NCI-H748 (cell line): ENCODE measurements at regions not wholly inside any gene's neighbourhood (a gene's known extent, or its start where the extent isn't known, plus 50 kb on each side); places are given as distances from the start of the nearest gene placed in this dataset.
"Not testable (repeated sequence)": the region's sequence is repeated elsewhere in the genome, so short reads cannot be mapped to it uniquely, and the experiment has no call there.

ENCODE experiments used
- DNase-seq: peaks from one replicate; lab custom pipeline; 2025; ENCODE audit not compliant: unreplicated experiment; lab: John Stamatoyannopoulos, UW

- DNase-seq, result not testable (repeated sequence)
These were observed 67.3 kb upstream of the EZR start for GRCh38 chr6:158886346-158886977.

DNA sequence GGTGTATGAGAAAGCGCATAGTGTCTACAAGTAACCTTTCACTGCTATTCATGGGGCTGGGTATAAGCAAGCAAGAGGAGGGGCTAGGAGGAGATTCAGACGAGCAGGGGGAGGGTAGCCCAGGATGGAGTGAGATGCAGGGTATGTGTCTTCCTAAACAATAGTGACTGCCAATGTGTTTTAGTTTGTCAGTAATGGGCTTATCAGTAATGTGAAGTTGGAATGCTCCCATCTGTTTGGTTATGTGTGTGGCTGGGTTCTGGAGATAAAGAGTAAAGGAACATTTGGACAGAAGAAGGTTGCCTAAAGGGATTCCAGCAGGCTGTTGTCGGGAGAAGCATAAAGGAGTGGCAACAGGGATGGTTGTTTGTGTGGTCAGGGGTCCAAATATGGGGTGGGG lies 62.7 kb upstream of the EZR start:
- not testable (repeated sequence) for DNase-seq

GRCh38 chr6:158881276-158881675 lies 62.1 kb upstream of the EZR start:
- not testable (repeated sequence) for DNase-seq

DNA sequence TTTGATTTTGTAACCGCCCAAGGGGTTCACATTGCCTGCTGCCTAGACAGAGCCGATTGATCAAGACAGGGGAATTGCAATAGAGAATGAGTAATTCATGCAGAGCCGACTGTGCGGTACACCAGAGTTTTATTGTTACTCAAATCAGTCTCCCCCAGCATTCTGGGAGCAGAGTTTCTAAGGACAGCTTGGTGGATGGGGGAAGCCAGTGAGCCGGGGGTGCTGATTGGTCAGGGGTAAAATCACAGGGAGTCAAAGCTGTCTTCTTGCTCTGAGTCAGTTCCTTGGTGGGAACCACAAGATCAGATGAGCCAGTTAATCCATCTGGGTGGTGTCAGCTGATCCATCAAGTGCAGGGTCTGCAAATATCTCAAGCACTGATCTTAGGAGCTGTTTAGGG lies 60.0 kb upstream of the EZR start:
- no peak for DNase-seq

- no peak for DNase-seq
These were observed 58.5 kb upstream of the EZR start for GRCh38 chr6:158877716-158878115.

DNA sequence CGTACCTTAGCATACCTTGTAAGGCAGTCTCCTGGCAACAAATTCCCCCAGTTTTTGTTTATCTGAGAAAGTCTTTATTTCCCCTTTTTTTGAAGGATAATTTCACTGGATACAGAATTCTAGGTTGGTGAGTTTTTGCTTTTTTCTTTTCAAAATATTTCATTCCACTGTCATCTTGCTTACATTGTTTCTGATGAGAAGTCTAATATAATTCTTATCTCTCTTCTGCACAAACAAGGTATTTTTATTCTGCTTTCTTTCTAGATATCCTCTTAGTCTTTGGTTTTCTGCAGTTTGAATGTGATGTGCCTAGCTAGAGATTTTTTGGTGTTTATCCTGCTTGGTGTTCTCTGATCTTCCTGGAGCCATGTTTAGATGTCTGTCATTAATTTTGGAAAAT lies 57.7 kb upstream of the EZR start:
- no peak for DNase-seq

- no peak for DNase-seq
These were observed 51.4 kb upstream of the EZR start for GRCh38 chr6:158870649-158870957.

- peak; percentile 98 for DNase-seq
These were observed 50.9 kb upstream of the EZR start for GRCh38 chr6:158869826-158870648.

- peak; percentile 98 for DNase-seq
These were observed 50.0 kb upstream of the EZR start for GRCh38 chr6:158868890-158869825.
